GM19328 (cell line): ENCODE measurements at regions not wholly inside any gene's neighbourhood (a gene's known extent, or its start where the extent isn't known, plus 50 kb on each side); places are given as distances from the start of the nearest gene placed in this dataset.

Source experiments
- ATAC-seq: cut with Tn5 transposase; IDR thresholded peaks from one replicate; pipeline ENCODE4 v1.9.1; 2021; ENCODE audit warnings: mild to moderate bottlenecking, moderate library complexity; ENCODE audit not compliant: unreplicated experiment

DNA sequence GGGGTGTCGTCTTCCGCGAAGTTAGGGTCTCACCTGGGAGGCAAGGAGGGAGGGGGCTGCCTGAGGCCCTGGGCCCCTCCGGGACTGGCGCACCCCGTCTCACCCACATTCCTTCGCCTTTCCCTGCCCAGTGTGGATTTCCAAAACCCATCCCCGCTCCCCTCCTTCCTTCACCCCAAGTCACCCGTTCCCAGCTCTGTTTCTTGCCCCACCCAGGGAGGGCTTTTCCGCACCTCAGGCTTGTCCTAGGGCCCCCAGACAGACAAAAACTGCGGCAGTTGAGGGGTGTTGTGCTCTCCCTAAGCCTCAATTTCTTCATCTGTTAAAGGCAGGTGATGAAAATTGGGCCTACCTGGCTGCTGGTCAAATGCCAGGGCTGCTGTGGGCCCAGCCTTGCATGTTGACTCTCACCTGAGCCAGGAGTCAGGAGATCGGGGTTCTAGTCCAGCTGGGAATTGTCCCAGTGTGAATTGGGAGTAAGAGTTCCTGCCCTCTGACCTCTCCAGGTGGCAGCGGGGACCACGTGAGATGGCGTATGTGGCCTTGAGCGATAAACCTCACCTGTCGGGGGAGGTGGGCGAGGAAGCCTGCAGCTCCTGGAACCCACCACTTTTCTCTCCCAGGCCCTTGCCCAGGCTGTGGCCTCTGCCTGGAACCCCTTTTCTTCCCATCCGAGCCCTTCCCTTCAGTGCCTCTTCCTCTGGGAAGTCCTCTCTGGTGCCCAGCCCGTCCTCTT is 143.4 kb upstream of the IER5L start:
- ATAC-seq: no peak

GRCh38 chr9:129320575-129321285 is 142.7 kb upstream of the IER5L start:
- no peak for ATAC-seq

DNA sequence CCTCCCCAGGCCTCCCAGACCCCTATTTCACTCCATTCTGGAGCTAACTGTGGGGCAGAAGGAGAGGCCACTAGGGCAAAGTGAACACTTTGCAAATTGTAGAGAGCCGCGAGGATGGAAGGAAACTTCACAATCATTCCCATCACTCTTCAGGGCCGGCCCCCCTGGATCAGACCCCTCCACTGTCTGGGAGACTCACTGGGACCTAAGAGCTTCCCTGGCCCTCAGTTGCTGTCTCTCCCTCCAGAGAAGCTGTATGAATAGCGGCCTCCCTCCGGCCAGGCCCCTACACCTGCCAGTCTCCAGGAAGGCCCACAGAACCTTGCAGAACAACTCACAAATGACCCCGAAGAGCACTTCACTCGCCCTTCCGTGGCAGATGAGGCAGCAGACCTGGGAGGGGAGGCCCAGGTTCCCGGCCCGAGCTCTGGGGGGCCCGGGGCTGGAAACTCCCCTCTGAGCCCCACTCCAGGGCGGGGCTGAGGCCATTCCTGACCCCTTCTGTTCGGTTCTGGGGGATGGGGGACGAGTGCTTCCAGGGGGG is 141.9 kb upstream of the IER5L start:
- ATAC-seq: no peak

GRCh38 chr9:129319076-129319937 is 141.2 kb upstream of the IER5L start:
- no peak for ATAC-seq

DNA sequence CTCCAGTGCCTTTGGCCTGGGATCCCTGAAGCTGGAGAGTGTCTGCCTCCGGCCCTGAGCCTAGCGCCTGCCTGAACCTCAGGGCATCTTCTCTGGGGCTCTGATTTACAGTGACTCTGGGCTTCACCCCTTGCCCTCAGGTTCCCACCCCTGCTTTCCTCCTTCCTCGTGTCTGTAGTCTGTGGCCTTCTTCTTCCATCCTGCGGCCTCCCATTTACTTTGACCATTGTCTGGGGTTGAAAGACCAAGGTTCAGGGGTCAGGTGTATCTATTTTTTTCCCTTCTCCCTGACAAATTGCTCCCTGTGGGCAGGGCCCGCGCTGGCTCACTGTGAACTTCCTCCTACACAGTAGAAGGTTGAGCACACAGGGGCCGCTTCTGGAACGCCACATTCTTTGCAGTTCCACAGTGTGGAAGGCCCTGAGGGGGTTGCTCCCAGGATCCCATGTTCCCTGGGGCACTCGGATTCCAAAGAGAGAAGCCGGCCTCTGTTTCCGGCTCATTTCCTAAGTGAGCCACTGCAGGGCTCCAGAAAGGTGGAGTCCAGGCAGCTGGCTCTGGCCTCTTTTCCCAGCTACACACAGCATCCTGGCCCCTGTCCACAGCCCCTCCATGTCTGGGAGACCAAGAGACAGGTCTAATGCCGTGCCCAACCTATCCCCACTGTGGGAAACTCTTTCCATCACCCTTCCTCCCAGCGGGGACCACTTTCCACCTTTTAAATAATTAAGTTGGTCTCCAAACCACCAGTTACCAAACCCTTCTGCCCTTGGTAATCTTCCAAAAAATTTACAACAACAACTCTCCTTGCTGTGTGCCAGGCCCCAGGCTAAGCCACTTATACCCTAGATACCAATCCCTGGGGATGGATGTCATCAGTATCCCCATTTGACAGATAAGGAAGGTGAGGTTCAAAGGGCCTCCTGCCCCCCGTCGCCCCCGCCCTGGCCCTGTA is 140.3 kb upstream of the IER5L start:
- no peak for ATAC-seq

GRCh38 chr9:129317179-129318011 is 139.3 kb upstream of the IER5L start:
- ATAC-seq: no peak

DNA sequence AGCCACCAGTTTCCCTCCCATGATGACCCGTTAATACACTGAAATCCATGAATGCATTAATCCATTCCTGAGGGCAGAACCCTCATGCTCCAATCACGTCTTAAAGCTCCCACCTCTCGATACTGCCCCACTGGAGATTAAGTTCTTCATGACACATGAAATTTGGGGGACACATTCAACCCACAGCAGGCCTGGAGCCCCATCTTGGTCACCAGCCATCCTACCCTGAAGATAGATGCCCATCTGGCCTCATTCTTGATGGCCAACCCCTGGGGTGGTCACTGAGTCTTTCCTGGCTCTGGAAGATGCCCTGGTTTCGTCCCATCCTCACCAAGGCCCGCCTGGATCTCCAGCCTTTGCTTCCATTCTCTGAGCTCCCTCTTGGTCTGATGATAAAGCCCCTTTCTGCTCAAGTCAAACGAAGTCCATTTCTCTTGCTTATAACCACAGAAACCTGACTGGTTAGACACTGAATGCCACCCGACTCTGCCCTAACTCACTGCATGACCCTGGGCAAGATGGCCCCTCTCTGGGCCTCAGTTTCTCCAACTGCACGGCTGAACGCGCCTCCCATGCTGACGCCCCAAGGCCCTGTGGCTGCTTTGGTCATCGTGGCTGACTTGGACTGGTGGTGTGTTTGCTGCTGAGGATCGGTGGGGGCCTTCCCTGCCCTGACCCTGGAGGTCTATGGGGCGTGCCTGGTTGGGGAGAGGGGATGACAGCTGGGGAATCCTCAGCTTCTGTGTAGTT is 138.4 kb upstream of the IER5L start:
- no peak for ATAC-seq

GRCh38 chr9:129313331-129313955 is 135.4 kb upstream of the IER5L start:
- no peak for ATAC-seq

- ATAC-seq: no peak
Measured at GRCh38 chr9:129312251-129313122, 134.4 kb upstream of the IER5L start.

GRCh38 chr9:129311643-129312042 is 133.6 kb upstream of the IER5L start:
- ATAC-seq: no peak

- no peak for ATAC-seq
Measured at GRCh38 chr9:129310666-129311350, 132.7 kb upstream of the IER5L start.

GRCh38 chr9:129309906-129310305 is 131.8 kb upstream of the IER5L start:
- ATAC-seq: no peak

DNA sequence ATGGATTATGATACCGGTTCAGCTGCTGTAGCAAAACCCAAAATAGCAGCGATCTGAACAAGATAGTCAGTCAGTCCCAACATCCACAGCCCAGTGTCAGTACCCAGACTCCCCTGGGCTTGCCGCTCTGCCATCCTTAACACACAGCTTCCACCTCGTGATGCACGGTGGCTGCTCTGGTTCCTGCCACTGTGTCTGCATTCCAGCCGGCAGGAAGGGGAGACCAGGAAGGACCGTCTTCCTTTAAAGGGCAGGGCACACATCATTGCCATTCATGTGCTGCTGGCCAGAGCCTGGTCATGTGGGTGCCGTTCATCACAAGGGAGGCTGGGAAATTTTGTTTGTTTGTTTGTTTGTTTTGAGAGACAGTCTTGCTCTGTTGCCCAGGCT is 131.0 kb upstream of the IER5L start:
- ATAC-seq: no peak

DNA sequence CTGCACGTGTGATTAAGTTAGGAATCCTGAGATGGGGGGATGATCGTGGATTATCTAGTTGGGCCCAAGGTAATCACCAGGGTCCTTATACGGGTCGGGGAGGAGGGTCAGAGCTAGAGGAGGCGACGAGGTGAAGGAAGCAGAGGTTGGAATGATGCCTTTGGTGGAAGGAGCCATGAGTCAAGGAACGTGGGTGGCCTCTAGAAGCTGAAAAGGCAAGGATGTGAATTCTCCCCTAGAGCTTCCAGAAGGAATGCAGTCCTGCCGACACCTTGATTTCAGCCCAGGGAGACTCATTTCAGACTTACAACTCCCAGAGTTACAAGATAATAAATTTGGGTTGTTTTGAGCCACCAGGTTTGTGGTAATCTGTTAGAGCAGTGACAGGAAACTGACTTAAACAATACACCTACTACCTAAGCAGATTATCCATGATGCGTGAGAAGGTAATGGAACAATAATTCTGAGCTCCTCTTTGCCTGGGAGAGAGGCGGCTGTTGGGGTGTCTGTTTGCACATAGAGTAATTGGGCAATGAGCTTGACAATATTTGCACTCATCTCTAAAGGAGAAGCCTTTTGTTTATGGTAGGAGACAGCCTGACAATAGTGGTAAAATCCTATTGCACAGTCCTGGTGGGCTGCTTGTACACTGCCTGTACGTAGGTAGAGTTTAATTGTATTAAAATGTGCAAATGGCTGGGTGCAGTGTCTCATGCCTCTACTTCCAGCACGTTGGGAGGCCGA is 129.3 kb upstream of the IER5L start:
- ATAC-seq: no peak

DNA sequence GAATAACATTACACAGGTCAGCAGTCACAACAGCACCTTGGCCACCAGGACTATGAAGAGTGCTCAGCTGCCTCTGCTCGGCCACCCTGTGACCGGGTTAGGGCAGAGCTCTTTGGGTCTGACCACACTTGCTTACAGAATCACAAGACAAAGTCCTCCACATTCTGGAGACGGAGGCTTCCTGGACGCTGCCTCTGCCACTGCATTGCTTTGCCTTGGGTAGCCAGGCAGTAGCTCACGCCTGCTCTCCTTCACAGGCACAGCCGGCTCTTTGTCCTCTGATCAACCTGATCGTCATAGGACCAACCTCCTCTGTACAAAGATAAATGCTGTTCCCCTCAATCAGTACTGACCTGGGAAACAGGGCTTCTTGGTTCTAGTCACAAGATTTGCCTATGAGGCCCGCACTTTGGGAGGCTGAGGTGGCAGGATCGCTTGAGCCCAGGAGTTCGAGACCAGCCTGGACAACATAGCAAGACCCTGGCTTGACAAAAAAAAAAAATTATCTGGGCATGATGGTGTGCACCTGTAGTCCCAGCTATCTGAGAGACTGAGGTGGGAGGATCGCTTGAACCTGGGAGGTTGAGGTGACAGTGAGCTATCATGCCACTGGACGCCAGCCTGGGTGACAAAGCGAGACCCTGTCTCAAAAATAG is 128.4 kb upstream of the IER5L start:
- no peak for ATAC-seq
